ENCODE measurements at regions not wholly inside any gene's neighbourhood (a gene's known extent, or its start where the extent isn't known, plus 50 kb on each side); places are given as distances from the start of the nearest gene placed in this dataset.

- Histone ChIP-seq H3K27me3 (ENCODE audit: control insufficient read depth, insufficient read depth, low read length) (no peaks in the 10 kb centered on the region), H3K14ac (replicated peaks; ENCODE audit: low read depth, low read length) (no peak overlapping the region), H3K4me2 (ENCODE audit: low read depth, low read length) (no peak overlapping the region), H4K5ac (ENCODE audit: low read depth, low read length) (no peak overlapping the region), H3K4ac (ENCODE audit: low read depth, low read length) (no peak overlapping the region), H3K9me3 (ENCODE audit: control insufficient read depth, insufficient read depth, low read length) (no peaks in the 10 kb centered on the region), H3K9ac (ENCODE audit: low read depth, low read length) (no peak overlapping the region), H2BK120ac (ENCODE audit: low read depth, low read length) (no peak overlapping the region), H3K9me1 (ENCODE audit: insufficient read depth, low read length) (no peaks in the 10 kb centered on the region), H3K4me3 (ENCODE audit: insufficient read depth, low read depth, low read length) (no peak overlapping the region), H4K8ac (ENCODE audit: low read depth in 2 of 2, low read length in 2 of 2) (no peak overlapping the region), H2AK5ac (ENCODE audit: low read depth, low read length) (no peak overlapping the region), H2BK20ac (ENCODE audit: low read depth, low read length) (no peak overlapping the region), H3K36me3 (ENCODE audit: control insufficient read depth, insufficient read depth, low read length) (no peaks in the 10 kb centered on the region), H3K56ac (ENCODE audit: extremely low read depth, insufficient read depth, low read length) (no peak overlapping the region), H3K18ac (ENCODE audit: low read depth, low read length) (no peak overlapping the region), H4K20me1 (ENCODE audit: insufficient read depth, low read length) (no peaks in the 10 kb centered on the region), H2BK5ac (ENCODE audit: low read depth, low read length, poor library complexity, severe bottlenecking) (no peak overlapping the region), H4K91ac (ENCODE audit: insufficient read depth, low read depth, low read length) (no peak overlapping the region), H2BK15ac (ENCODE audit: low read depth, low read length) (no peak overlapping the region), H3K23ac (ENCODE audit: low read depth, low read length) (no peak overlapping the region), H3K27ac (ENCODE audit: insufficient read depth, low read length) (no peak overlapping the region), H3K4me1 (ENCODE audit: control insufficient read depth, insufficient read depth, low read length) (no peaks in the 10 kb centered on the region), H2AK9ac (replicated peaks; ENCODE audit: low read depth, low read length, poor library complexity) (no peak overlapping the region), H3K79me1 (ENCODE audit: low read depth in 1 of 2, low read length in 2 of 2) (no peaks in the 10 kb centered on the region), H2AFZ (replicated peaks; ENCODE audit: low read length, poor library complexity) (no peak overlapping the region)
- dilution Hi-C loops (cut with HindIII; ENCODE audit: low sequenced_read_pairs, unreplicated experiment) (no loop called here), in situ Hi-C loops (cut with MboI; ENCODE audit: low sequenced_read_pairs) (no loop called here), intact Hi-C loops (cut with micrococcal nuclease) (no loop called here)
- no peak for DNase-seq
- BruUV-seq (replicated peaks): no TSS peak
- CTCF ChIA-PET: no interaction called here
- POLR2A ChIA-PET (ENCODE audit: unreplicated experiment): no interaction called here
- no CpG with 5 or more reads among the region's 2 CpGs for WGBS, 2 experiments (ENCODE audit: extremely low coverage in 2 of 2, insufficient read length in 1 of 2)
- TF ChIP-seq SMC3 (IDR thresholded peaks at IDR 0.05; ENCODE audit: low read depth, low read length) (no peak), RAD21 (IDR thresholded peaks at IDR 0.05; ENCODE audit: low read length) (no peak), RCOR1 (IDR thresholded peaks at IDR 0.05; ENCODE audit: insufficient replicate concordance, low read length) (no peak), BHLHE40 (IDR thresholded peaks at IDR 0.05; ENCODE audit: low read depth, low read length) (no peak), FOS (IDR thresholded peaks at IDR 0.05; ENCODE audit: low read depth, low read length) (no peak), CHD1 (IDR thresholded peaks at IDR 0.05; ENCODE audit: low read depth, low read length) (no peak), CEBPB (IDR thresholded peaks at IDR 0.05; ENCODE audit: low read depth, low read length) (no peak), MXI1 (IDR thresholded peaks at IDR 0.05; ENCODE audit: borderline replicate concordance, low read depth, low read length) (no peak), ELK1 (IDR thresholded peaks at IDR 0.05; ENCODE audit: borderline replicate concordance, low read depth, low read length) (no peak), MAFK (IDR thresholded peaks at IDR 0.05; ENCODE audit: low read depth, low read length) (no peak)
- TF ChIP-seq, protein P1, sequence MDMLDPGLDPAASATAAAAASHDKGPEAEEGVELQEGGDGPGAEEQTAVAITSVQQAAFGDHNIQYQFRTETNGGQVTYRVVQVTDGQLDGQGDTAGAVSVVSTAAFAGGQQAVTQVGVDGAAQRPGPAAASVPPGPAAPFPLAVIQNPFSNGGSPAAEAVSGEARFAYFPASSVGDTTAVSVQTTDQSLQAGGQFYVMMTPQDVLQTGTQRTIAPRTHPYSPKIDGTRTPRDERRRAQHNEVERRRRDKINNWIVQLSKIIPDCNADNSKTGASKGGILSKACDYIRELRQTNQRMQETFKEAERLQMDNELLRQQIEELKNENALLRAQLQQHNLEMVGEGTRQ (IDR thresholded peaks at IDR 0.05; ENCODE audit: low read depth, low read length): no peak
- ATAC-seq (ENCODE audit: low read depth): no peak
These were observed 153.1 kb upstream of the RPH3A start for GRCh38 chr12:112638420-112638819.
